Endodermal cell (in vitro differentiated cells): ENCODE measurements at regions not wholly inside any gene's neighbourhood (a gene's known extent, or its start where the extent isn't known, plus 50 kb on each side); places are given as distances from the start of the nearest gene placed in this dataset.
"Not testable (repeated sequence)": the region's sequence is repeated elsewhere in the genome, so short reads cannot be mapped to it uniquely, and the experiment has no call there.

Source experiments
- DNase-seq: peaks from one replicate; pipeline ENCODE4 v3.0.0-alpha.2; 2017
- H3K27ac ChIP-seq: 2 replicates; pipeline ENCODE4 v1.5.1; 2013; ENCODE audit warnings: mild to moderate bottlenecking, low read depth, low read length, moderate library complexity
- H3K27me3 ChIP-seq: 2 replicates; pipeline ENCODE4 v1.6.1; 2013; ENCODE audit warnings: mild to moderate bottlenecking, low read length, moderate library complexity; ENCODE audit not compliant: insufficient read depth, control insufficient read depth, poor library complexity, severe bottlenecking
- H3K36me3 ChIP-seq: 2 replicates; pipeline ENCODE4 v1.7.0; 2013; ENCODE audit warnings: mild to moderate bottlenecking, low read length, moderate library complexity; ENCODE audit not compliant: control insufficient read depth, insufficient read depth
- H3K4me1 ChIP-seq: one replicate; pipeline ENCODE4 v1.7.0; 2013; ENCODE audit warnings: low read length; ENCODE audit not compliant: control insufficient read depth, insufficient read depth
- H3K4me3 ChIP-seq: 2 replicates; pipeline ENCODE4 v1.5.1; 2013; ENCODE audit warnings: mild to moderate bottlenecking, low read length, moderate library complexity
- H3K9ac ChIP-seq: 2 replicates; pipeline ENCODE4 v1.6.1; 2013; ENCODE audit warnings: mild to moderate bottlenecking, low read length, moderate library complexity; ENCODE audit not compliant: poor library complexity, severe bottlenecking; ENCODE audit errors: extremely low read depth
- H3K9me3 ChIP-seq: 2 replicates; pipeline ENCODE4 v1.6.1; 2013; ENCODE audit warnings: mild to moderate bottlenecking, low read length, moderate library complexity; ENCODE audit not compliant: control insufficient read depth
- H3K27ac Mint-ChIP-seq: 2 replicates; pipeline ENCODE4 v1.8.0; 2020; ENCODE audit warnings: mixed read lengths
- H3K27me3 Mint-ChIP-seq: 2 replicates; pipeline ENCODE4 v1.8.0; 2021; ENCODE audit warnings: mild to moderate bottlenecking, mixed read lengths; ENCODE audit not compliant: insufficient read depth
- H3K36me3 Mint-ChIP-seq: 2 replicates; pipeline ENCODE4 v1.8.0; 2020; ENCODE audit warnings: low read depth, mixed read lengths
- H3K4me1 Mint-ChIP-seq: 2 replicates; pipeline ENCODE4 v1.8.0; 2020; ENCODE audit warnings: mixed read lengths
- H3K4me3 Mint-ChIP-seq: 2 replicates; pipeline ENCODE4 v1.8.0; 2020; ENCODE audit warnings: mild to moderate bottlenecking, moderate library complexity, mixed read lengths
- H3K9me3 Mint-ChIP-seq: 2 replicates; pipeline ENCODE4 v1.8.0; 2020; ENCODE audit warnings: mild to moderate bottlenecking, mixed read lengths
- WGBS, 2 experiments: methylation state at CpG; one replicate each; pipeline versions ENCODE4 v1.1.5 to v1.1.7; 2013; ENCODE audit warnings: missing lambda C conversion rate in 2 of 2, mixed read lengths in 1 of 2; ENCODE audit not compliant: insufficient coverage in 1 of 2, insufficient read length in 1 of 2; 5-methylcytosine and 5-hydroxymethylcytosine counted together
- TF ChIP-seq, protein P1 (sequence below): fragments of 200-600 bp; sonication (generic); conservative IDR thresholded peaks from 2 replicates; pipeline ENCODE4 v1.5.0; 2021; ENCODE audit warnings: antibody characterized with exemption, mild to moderate bottlenecking

DNA sequence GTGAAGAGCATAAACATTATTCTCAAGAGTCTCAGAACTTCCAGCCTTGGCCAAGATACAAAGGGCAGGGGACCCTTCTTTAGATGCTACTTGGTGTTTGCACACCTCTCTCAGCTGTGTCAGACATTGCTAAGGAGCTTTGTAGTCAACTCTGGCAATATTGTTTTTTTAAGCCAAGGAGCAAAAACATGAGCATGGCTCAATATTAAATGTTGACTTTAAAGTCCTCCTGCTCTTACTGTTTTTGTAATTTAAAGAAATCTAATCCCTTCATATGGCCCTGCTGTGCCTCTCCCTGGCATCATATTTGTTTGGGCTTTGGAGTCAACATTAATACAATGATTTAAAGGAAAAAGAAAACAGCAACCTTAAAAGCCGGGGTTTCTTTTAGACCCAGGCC lies 67.9 kb upstream of the TMEM170B start:
- DNase-seq, result no peak
- Histone ChIP-seq H3K36me3 (no peaks in the 10 kb centered on the region), H3K27ac (no peak overlapping the region), H3K9me3 (no peaks in the 10 kb centered on the region), H3K27me3 (no peaks in the 10 kb centered on the region), H3K4me3 (no peak overlapping the region), H3K4me1 (no peaks in the 10 kb centered on the region), H3K9ac (no peak overlapping the region)
- Mint-ChIP-seq H3K27me3 (no peaks in the 10 kb centered on the region), H3K36me3 (no peaks in the 10 kb centered on the region), H3K27ac (no peak overlapping the region), H3K4me3 (no peak overlapping the region), H3K9me3 (no peaks in the 10 kb centered on the region), H3K4me1 (no peaks in the 10 kb centered on the region)
- TF ChIP-seq, protein P1, sequence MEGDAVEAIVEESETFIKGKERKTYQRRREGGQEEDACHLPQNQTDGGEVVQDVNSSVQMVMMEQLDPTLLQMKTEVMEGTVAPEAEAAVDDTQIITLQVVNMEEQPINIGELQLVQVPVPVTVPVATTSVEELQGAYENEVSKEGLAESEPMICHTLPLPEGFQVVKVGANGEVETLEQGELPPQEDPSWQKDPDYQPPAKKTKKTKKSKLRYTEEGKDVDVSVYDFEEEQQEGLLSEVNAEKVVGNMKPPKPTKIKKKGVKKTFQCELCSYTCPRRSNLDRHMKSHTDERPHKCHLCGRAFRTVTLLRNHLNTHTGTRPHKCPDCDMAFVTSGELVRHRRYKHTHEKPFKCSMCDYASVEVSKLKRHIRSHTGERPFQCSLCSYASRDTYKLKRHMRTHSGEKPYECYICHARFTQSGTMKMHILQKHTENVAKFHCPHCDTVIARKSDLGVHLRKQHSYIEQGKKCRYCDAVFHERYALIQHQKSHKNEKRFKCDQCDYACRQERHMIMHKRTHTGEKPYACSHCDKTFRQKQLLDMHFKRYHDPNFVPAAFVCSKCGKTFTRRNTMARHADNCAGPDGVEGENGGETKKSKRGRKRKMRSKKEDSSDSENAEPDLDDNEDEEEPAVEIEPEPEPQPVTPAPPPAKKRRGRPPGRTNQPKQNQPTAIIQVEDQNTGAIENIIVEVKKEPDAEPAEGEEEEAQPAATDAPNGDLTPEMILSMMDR, result no peak
- WGBS, 2 experiments, result 90 to 100% methylated on average over 1 of the region's 1 CpG

DNA sequence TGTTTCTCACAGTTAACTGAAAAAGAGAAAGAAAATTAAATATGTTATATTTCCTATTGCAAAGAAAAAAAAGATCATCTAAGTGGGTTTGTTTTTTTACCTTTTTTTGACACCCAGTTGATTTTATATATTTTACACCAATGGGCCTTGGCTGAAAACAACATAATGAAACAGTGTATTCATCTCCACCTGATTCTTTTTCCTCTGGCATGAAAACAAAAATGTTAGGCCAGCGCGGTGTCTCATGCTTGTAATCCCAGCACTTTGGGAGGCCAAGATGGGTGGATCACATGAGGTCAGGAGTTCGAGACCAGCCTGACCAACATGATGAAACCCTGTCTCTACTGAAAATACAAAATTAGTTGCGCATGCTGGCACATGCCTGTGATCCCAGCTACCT lies 69.3 kb upstream of the TMEM170B start:
- H3K27me3 Mint-ChIP-seq, H3K36me3 Mint-ChIP-seq, H3K27ac Mint-ChIP-seq, DNase-seq, H3K9ac ChIP-seq, H3K9me3 ChIP-seq, H3K4me1 ChIP-seq, H3K36me3 ChIP-seq, H3K9me3 Mint-ChIP-seq, H3K27me3 ChIP-seq, H3K4me3 Mint-ChIP-seq, H3K27ac ChIP-seq, H3K4me1 Mint-ChIP-seq, H3K4me3 ChIP-seq: not testable (repeated sequence)
- WGBS, 2 experiments, result 93 to 97% methylated on average over 4 of the region's 4 CpGs

DNA sequence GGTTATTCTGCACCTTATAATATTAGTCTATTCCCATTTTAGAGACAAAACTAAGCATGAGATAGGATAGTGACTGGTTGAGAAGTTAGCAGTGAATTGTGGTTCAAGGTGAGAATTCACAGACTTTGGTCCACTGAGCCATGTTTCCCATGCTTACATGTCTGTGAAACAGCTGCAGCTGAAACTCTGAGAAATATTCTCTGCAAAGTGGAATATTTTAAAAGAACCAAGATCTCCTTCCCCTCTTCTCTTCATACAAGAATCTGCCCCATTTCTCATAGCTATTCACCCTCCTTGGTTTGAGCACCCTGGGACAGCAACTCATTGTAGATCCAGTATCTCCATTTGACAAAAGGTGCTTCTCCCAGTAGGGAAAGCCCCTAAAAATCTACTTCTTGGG lies 70.2 kb upstream of the TMEM170B start:
- H3K27ac Mint-ChIP-seq, result no peak overlapping the region
- Histone ChIP-seq H3K27ac (no peak overlapping the region), H3K4me3 (no peak overlapping the region), H3K9ac (no peak overlapping the region), H3K36me3 (no peaks in the 10 kb centered on the region), H3K9me3 (no peaks in the 10 kb centered on the region), H3K27me3 (no peaks in the 10 kb centered on the region), H3K4me1 (no peaks in the 10 kb centered on the region)
- H3K9me3 Mint-ChIP-seq, result no peaks in the 10 kb centered on the region
- TF ChIP-seq, protein P1, result no peak
- no peaks in the 10 kb centered on the region for H3K36me3 Mint-ChIP-seq
- no peak for DNase-seq
- no peak overlapping the region for H3K4me3 Mint-ChIP-seq
- no peaks in the 10 kb centered on the region for H3K4me1 Mint-ChIP-seq
- no peaks in the 10 kb centered on the region for H3K27me3 Mint-ChIP-seq

DNA sequence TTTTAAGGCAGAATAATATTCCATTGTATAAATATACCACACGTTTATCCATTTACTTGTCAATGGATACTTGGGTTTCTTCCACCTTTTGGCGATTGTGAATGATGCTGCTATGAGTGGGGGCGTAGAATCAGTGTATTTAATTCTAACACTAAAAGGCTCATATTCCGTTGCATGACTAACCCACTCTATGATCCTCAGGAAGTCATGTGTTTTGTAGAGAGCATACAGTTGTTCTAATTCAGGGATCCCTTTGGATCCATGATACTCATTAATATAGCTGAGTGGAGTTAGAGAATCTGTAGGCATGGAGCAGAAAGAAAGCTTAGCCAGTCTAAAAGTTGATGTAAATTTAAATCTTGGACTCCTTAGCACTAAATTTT lies 74.2 kb upstream of the TMEM170B start:
- TF ChIP-seq, protein P1, result no peak
- H3K4me1 ChIP-seq, result no peaks in the 10 kb centered on the region
- WGBS, 2 experiments, result 98 to 100% methylated on average over 2 to 4 of the region's 4 CpGs
- no peaks in the 10 kb centered on the region for H3K9me3 ChIP-seq
- Mint-ChIP-seq H3K4me1 (no peaks in the 10 kb centered on the region), H3K36me3 (no peaks in the 10 kb centered on the region), H3K4me3 (no peak overlapping the region), H3K9me3 (no peaks in the 10 kb centered on the region), H3K27me3 (no peaks in the 10 kb centered on the region), H3K27ac (no peak overlapping the region)
- DNase-seq, result no peak
- H3K4me3 ChIP-seq, result no peak overlapping the region
- no peaks in the 10 kb centered on the region for H3K36me3 ChIP-seq
- no peaks in the 10 kb centered on the region for H3K27me3 ChIP-seq
- no peak overlapping the region for H3K9ac ChIP-seq
- no peak overlapping the region for H3K27ac ChIP-seq
